ENCODE measurements at regions not wholly inside any gene's neighbourhood (a gene's known extent, or its start where the extent isn't known, plus 50 kb on each side); places are given as distances from the start of the nearest gene placed in this dataset.
"Not testable (repeated sequence)": the region's sequence is repeated elsewhere in the genome, so short reads cannot be mapped to it uniquely, and the experiment has no call there.

DNA sequence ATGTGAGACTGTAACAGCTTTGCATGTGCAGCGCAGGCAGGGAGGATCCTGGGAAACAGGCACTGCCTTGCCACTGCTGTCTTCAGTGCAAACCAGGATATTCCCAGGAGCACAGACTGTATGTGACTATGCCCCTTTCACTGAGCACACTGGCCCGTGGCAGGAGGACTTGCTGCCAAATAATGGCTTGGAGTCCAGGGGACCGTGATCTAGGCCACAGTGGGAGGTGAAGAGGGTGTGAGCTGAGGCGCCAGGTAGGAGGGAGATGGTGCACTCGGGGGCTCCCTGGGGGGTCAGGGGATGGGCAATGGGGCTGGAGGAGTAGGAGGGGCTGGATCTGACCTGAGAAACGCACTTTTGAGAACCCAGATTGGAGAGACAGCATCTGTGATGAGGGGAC is 193.4 kb upstream of the ZNF32 start:
- no peak for TF ChIP-seq POLR2AphosphoS5 (IDR thresholded peaks at IDR 0.05; ENCODE audit: low read depth, low read length)
- TF ChIP-seq, protein P1, sequence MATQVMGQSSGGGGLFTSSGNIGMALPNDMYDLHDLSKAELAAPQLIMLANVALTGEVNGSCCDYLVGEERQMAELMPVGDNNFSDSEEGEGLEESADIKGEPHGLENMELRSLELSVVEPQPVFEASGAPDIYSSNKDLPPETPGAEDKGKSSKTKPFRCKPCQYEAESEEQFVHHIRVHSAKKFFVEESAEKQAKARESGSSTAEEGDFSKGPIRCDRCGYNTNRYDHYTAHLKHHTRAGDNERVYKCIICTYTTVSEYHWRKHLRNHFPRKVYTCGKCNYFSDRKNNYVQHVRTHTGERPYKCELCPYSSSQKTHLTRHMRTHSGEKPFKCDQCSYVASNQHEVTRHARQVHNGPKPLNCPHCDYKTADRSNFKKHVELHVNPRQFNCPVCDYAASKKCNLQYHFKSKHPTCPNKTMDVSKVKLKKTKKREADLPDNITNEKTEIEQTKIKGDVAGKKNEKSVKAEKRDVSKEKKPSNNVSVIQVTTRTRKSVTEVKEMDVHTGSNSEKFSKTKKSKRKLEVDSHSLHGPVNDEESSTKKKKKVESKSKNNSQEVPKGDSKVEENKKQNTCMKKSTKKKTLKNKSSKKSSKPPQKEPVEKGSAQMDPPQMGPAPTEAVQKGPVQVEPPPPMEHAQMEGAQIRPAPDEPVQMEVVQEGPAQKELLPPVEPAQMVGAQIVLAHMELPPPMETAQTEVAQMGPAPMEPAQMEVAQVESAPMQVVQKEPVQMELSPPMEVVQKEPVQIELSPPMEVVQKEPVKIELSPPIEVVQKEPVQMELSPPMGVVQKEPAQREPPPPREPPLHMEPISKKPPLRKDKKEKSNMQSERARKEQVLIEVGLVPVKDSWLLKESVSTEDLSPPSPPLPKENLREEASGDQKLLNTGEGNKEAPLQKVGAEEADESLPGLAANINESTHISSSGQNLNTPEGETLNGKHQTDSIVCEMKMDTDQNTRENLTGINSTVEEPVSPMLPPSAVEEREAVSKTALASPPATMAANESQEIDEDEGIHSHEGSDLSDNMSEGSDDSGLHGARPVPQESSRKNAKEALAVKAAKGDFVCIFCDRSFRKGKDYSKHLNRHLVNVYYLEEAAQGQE (IDR thresholded peaks at IDR 0.05; ENCODE audit: insufficient read depth in 1 of 2, low read depth in 2 of 2, low read length in 1 of 2): no peak
- TF ChIP-seq, protein P2, sequence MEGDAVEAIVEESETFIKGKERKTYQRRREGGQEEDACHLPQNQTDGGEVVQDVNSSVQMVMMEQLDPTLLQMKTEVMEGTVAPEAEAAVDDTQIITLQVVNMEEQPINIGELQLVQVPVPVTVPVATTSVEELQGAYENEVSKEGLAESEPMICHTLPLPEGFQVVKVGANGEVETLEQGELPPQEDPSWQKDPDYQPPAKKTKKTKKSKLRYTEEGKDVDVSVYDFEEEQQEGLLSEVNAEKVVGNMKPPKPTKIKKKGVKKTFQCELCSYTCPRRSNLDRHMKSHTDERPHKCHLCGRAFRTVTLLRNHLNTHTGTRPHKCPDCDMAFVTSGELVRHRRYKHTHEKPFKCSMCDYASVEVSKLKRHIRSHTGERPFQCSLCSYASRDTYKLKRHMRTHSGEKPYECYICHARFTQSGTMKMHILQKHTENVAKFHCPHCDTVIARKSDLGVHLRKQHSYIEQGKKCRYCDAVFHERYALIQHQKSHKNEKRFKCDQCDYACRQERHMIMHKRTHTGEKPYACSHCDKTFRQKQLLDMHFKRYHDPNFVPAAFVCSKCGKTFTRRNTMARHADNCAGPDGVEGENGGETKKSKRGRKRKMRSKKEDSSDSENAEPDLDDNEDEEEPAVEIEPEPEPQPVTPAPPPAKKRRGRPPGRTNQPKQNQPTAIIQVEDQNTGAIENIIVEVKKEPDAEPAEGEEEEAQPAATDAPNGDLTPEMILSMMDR (IDR thresholded peaks at IDR 0.05): no peak
- no peak for TF ChIP-seq TCF7L2 (IDR thresholded peaks at IDR 0.05; ENCODE audit: low read depth, low read length)
- TF ChIP-seq SIN3A (IDR thresholded peaks at IDR 0.05; ENCODE audit: borderline replicate concordance, insufficient read depth, low read depth, low read length): no peak
- DNase-seq (ENCODE audit: low read depth, low spot score): no peak
- no peaks in the 10 kb centered on the region for H3K4me1 ChIP-seq (ENCODE audit: control insufficient read depth, insufficient read depth, low read length)
- peaks cover 9% of the 10 kb centered on the region; the same call in 1 of the 2 replicates for H3K27me3 ChIP-seq (ENCODE audit: control insufficient read depth, insufficient read depth, low read length)
- no peaks in the 10 kb centered on the region for H3K9me3 ChIP-seq (ENCODE audit: control insufficient read depth, insufficient read depth, low read depth, low read length)
- ChIA-PET POLR2A (no interaction called here), CTCF (no interaction called here)
- in situ Hi-C loops (cut with HindIII; ENCODE audit: low pct_unique_long_range_greater_than_20kb, low sequenced_read_pairs): no loop called here
- H3K4me3 ChIP-seq (ENCODE audit: low read depth in 2 of 2, low read length in 2 of 2): no peak overlapping the region
- intact Hi-C loops (cut with micrococcal nuclease; ENCODE audit: unreplicated experiment): no loop called here
- ATAC-seq: no peak
- H3K36me3 ChIP-seq (ENCODE audit: control insufficient read depth, insufficient read depth, low read length): no peaks in the 10 kb centered on the region
- BruUV-seq (replicated peaks): no TSS peak
- no peak overlapping the region for H3K27ac ChIP-seq (ENCODE audit: low read length)

GRCh38 chr10:43839973-43840372 is 191.3 kb upstream of the ZNF32 start:
- TF ChIP-seq POLR2AphosphoS5 (IDR thresholded peaks at IDR 0.05; ENCODE audit: low read depth, low read length) (no peak), SIN3A (IDR thresholded peaks at IDR 0.05; ENCODE audit: borderline replicate concordance, insufficient read depth, low read depth, low read length) (no peak), TCF7L2 (IDR thresholded peaks at IDR 0.05; ENCODE audit: low read depth, low read length) (no peak)
- TF ChIP-seq, protein P1 (IDR thresholded peaks at IDR 0.05; ENCODE audit: insufficient read depth in 1 of 2, low read depth in 2 of 2, low read length in 1 of 2): no peak
- TF ChIP-seq, protein P2 (IDR thresholded peaks at IDR 0.05): no peak
- ATAC-seq: no peak
- H3K27me3 ChIP-seq (ENCODE audit: control insufficient read depth, insufficient read depth, low read length): peaks cover 5% of the 10 kb centered on the region; the same call in 1 of the 2 replicates
- H3K36me3 ChIP-seq (ENCODE audit: control insufficient read depth, insufficient read depth, low read length): no peaks in the 10 kb centered on the region
- no peak overlapping the region for H3K27ac ChIP-seq (ENCODE audit: low read length)
- H3K9me3 ChIP-seq (ENCODE audit: control insufficient read depth, insufficient read depth, low read depth, low read length): no peaks in the 10 kb centered on the region
- CTCF ChIA-PET: no interaction called here
- H3K4me3 ChIP-seq (ENCODE audit: low read depth in 2 of 2, low read length in 2 of 2): no peak overlapping the region
- no peak for DNase-seq (ENCODE audit: low read depth, low spot score)
- BruUV-seq (replicated peaks): no TSS peak
- no peaks in the 10 kb centered on the region for H3K4me1 ChIP-seq (ENCODE audit: control insufficient read depth, insufficient read depth, low read length)
- intact Hi-C loops (cut with micrococcal nuclease; ENCODE audit: unreplicated experiment) (no loop called here), in situ Hi-C loops (cut with HindIII; ENCODE audit: low pct_unique_long_range_greater_than_20kb, low sequenced_read_pairs) (no loop called here)
- POLR2A ChIA-PET: no interaction called here

DNA sequence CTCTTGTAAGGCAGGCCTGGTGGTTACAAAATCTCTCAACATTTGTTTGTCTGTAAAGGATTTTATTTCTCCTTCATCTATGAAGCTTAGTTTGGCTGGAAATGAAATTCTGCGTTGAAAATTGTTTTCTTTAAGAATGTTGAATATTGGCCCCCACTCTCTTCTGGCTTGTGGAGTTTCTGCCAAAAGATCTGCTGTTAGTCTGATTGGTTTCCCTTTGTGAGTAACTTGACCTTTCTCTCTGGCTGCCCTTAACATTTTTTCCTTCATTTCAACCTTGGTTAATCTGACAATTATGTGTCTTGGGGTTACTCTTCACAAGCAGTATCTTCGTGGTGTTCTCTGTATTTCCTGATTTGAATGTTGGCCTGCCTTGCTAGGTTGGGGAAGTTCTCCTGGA is 186.1 kb upstream of the ZNF32 start:
- H3K36me3 ChIP-seq (ENCODE audit: control insufficient read depth, insufficient read depth, low read length); BruUV-seq (replicated peaks); POLR2A ChIA-PET; ATAC-seq; in situ Hi-C loops (cut with HindIII; ENCODE audit: low pct_unique_long_range_greater_than_20kb, low sequenced_read_pairs); intact Hi-C loops (cut with micrococcal nuclease; ENCODE audit: unreplicated experiment); H3K4me3 ChIP-seq (ENCODE audit: low read depth in 2 of 2, low read length in 2 of 2); DNase-seq (ENCODE audit: low read depth, low spot score); H3K27me3 ChIP-seq (ENCODE audit: control insufficient read depth, insufficient read depth, low read length); H3K27ac ChIP-seq (ENCODE audit: low read length); H3K4me1 ChIP-seq (ENCODE audit: control insufficient read depth, insufficient read depth, low read length); H3K9me3 ChIP-seq (ENCODE audit: control insufficient read depth, insufficient read depth, low read depth, low read length): not testable (repeated sequence)
- CTCF ChIA-PET: interaction anchor here (0.6 kb wide), 1 partner anchor 1111 kb away, joined by 7 read pairs; no protein-coding TSS in a partner anchor
